ENCODE measurements at regions not wholly inside any gene's neighbourhood (a gene's known extent, or its start where the extent isn't known, plus 50 kb on each side); places are given as distances from the start of the nearest gene placed in this dataset.

DNA sequence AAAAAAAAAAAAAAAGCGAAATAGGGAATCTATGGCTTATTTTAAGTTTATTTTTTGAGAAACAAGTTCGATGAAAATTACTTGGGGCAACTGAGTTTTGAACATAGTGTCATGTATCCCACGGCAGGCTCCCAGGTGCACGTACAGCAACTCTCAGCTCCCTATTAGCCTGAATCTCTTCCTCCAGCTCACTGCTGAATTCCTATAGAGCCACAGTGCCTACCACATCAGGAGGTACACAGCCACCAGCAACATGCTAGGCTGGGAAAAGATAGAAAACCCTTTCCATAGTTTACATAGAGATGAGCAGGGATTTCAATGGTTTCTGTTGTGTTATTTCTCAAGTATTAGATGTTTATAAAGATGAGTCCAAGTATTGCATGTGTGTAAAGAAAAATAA is 115.9 kb upstream of the RGMB start (continued):
- TF ChIP-seq, protein P1, sequence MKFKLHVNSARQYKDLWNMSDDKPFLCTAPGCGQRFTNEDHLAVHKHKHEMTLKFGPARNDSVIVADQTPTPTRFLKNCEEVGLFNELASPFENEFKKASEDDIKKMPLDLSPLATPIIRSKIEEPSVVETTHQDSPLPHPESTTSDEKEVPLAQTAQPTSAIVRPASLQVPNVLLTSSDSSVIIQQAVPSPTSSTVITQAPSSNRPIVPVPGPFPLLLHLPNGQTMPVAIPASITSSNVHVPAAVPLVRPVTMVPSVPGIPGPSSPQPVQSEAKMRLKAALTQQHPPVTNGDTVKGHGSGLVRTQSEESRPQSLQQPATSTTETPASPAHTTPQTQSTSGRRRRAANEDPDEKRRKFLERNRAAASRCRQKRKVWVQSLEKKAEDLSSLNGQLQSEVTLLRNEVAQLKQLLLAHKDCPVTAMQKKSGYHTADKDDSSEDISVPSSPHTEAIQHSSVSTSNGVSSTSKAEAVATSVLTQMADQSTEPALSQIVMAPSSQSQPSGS (IDR thresholded peaks at IDR 0.05; ENCODE audit: low read length) = no peak

Measured in H1 (cell line).